DLD1 (cell line): ENCODE measurements at regions not wholly inside any gene's neighbourhood (a gene's known extent, or its start where the extent isn't known, plus 50 kb on each side); places are given as distances from the start of the nearest gene placed in this dataset.
"Not testable (repeated sequence)": the region's sequence is repeated elsewhere in the genome, so short reads cannot be mapped to it uniquely, and the experiment has no call there.

Source experiments
- in situ Hi-C: cut with HindIII; loops from 2 replicates; pipeline ENCODE4 v1.10.0; 2017; ENCODE audit warnings: low sequenced_read_pairs

DNA sequence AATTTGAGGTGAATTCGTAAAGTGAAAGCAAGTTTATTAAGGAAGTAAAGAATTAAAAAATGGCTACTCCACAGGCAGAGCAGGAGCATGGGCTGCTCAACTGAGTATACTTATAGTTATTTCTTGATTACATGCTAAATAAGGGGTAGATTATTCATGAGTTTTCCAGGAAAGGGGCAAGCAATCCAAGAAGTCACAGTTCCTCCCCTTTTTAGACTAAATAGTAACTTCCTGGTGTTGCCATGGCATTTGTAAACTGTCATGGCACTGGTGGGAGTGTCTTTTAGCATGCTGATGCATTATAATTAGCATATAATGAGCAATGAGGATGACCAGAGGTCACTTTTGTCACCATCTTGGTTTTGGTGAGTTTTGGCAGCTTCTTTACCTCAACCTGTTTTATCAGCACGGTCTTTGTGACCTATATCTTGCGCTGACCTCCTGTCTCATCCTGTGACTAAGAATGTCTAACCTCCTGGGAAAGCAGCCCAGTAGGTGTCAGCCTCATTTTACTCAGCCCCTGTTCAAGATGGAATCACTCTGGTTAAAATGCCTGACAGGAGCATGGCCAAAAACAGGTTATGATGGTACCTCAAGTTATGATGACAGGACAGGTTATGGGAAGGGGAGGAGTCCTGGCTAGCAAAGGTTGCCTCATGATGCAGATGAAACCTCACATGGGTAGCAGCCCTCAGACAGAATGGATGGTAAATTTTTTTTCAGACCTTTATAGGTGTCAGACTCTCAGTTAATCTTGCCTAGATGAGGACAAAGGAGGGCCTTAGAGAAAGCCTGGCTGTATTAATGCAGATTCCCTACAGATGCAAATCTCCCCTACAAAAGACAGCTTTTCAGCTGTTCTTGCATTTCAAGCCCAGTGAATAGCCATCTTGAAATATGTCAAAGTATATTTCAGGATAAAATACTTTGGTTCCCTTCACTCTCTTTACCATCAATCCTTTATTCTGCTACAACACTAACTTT lies 49.7 kb downstream of the SIPA1L2 start:
- in situ Hi-C loops = no loop called here

DNA sequence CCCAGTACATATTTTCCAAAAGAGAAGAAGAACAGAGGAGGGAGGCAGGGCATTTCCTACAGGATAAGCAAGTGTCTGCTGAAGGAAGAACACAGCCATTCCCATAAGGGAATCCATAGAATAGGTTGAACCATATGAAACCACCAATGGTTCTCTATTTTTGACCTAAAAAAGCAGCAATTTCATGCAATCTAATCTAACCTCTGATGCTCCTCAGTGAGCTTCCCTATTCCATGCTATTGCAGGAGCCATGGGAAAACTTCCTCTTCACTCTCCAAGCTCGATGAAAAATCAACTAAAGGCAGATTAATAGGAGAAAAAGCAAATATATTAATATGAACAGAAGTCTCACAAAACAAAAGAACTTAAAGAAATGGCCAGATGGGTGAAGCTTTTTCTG lies 50.5 kb downstream of the SIPA1L2 start:
- in situ Hi-C loops = no loop called here

DNA sequence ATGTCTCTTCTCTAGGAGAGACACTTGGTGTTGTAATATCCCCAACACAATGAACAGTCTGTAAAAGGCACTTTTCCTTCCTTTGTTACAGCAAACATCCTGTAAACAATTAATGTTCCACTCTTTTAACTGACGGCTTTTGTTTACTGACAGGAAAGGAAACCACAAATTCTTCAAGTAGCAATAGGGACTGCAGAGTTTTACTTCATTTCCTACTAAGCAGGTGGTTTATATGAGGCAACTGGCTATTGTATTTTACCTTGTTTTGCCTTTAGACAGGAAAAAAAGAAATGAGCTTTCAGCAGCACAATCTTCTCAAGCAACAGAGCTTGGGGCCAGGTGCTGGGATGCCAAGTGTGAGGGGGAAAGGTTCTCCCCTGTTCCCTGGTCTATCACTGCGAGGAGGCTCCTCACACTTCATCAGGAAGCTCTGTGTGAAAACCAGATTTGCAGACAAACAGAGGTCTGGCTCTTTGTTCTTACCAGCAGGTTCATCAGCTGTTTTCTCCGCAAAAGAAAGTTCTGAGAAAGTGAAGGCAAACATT lies 51.2 kb downstream of the SIPA1L2 start:
- in situ Hi-C loops = no loop called here

DNA sequence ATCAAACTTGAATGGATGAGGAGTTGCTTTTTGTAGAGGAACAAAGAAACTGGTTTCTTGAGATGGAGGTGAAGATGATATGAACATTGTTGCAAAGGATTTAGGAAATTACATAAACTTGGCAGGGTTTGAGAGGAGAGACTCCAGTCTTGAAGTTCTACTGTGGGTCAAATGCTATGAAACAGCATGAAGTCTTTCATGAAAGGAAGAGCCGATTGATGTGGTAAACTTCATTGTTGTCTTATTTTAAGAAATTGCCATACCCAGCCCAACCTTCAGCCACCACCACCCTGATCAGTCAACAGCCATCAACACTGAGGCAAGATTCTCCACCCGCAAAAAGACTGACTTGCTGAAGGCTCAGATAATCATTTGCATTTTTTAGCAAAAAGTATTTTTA lies 52.2 kb downstream of the SIPA1L2 start:
- in situ Hi-C loops = no loop called here

DNA sequence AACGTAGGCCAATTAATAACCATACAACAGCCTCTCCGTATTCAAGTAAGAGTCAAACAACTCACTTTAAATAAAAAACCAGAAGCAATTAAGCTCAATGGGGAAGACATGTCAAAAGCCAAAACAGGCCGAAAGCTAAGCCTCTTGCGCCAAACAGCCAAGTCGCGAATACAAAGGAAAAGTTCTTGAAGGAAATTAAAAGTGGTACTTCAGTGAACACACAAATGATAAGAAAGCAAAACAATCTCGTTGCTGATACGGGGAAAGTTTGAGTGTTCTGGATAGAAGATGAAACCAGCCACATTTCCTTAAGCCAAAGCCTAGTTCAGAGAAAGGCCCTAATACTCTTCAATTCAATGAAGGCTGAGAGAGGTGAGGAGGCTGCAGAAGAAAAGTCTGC lies 53.4 kb downstream of the SIPA1L2 start:
- in situ Hi-C loops = no loop called here

DNA sequence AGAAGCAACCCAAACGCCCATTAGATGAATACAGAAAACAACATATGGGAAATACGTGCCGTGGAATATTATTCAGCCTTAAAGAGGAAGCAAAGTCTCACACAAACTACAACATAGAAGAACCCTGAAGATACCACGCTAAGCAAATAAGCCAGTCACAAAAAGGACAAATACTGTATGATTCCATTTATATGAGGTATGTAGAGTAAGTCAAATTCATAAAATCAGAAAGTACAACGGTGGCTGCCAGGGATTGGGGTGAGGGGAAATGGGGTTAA lies 54.2 kb downstream of the SIPA1L2 start:
- in situ Hi-C loops = no loop called here

DNA sequence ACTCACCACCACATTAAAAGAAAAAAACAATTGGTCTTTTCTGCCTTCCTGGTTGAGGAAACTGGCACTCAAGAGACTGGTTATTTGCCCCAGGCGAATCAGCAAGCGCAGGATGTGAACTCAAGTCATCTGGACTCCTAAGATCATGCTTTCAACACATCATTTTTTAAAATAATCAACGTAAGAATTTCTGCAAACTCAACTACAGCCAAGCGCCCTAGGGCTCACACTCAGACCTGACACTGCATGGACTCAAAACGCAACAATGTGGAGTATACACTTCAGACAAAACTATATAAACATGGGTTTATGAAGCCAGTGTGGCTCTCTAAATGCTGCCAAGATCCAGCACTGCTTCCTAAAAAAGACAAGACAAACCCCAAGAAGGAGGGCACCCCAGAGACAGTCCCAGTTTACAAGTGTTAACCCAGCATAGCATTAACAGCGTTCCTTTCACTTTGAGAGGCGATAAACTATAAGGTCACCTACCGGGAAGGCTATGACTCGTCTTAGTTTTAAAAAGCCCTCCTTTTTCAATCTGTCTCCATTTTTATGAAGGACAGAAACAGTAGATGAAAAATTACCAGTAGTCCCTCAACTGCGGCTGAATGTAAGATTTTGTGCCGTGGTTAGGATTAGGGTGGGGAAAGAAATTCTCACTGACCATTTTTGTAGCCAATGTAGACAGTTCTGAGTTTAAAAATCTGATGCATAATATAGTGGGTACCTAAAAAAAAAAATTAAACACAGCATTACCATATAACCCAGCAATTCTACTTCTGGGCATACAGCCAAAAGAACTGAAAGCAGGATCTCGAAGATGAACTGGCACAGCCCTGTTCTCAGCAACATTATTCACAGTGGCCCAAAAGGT lies 54.8 kb downstream of the SIPA1L2 start:
- in situ Hi-C loops = no loop called here

DNA sequence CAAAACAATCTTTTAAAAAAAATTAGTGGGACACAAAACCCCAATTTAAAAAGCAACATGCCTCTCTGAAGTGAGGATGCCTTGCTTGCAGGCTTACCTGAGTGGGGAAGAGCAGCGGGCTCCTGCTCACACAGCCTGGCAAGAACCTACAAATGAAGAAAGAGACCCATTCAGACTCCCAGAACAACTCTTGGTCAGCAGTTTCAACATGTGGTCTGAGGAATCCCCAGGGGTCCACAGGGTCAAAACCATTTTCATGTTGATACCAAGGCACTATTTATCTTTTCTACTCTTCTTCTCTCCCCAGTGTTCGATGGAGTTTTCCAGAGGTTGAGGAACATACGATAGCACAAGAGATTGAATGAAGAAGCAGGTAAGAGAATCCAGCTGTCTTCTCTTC lies 55.9 kb downstream of the SIPA1L2 start:
- in situ Hi-C loops = no loop called here

DNA sequence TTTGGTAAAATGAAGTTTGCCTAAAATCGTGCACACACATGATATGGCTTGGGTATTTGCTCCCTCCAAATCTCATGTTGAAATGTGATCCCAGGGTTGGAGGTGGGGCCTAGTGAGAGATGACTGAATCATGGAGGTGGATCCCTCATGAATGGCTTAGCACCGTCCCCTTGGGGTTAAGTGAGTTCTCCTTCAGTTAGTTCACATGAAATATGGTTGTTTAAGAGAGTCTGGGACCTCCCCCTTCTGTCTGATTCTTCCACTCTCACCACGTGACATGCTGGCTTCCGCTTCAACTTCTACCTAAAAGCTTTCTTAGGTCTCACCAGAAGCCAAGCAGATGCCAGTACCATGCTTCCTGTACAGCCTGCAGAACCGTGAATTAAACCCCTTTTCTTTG lies 58.4 kb downstream of the SIPA1L2 start:
- in situ Hi-C loops = no loop called here

DNA sequence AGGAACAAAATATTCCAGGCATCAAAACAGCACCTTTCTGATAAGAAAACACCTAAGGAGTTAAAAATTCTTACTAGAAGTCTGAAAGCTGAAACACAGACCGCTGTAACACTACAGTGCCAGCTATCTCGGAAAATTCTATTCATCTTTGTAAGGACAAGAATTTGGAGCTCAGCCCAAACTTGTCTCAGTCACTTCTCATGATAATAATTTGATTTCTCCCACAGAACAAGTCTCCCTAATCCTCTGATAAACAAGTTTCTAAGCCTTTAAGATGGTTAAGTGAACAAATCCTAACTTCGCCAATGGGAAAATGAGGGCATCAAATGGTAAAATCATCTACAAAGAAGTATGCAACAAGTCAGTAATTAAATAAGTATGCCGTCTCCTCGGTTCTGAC lies 59.9 kb downstream of the SIPA1L2 start:
- in situ Hi-C loops = no loop called here

DNA sequence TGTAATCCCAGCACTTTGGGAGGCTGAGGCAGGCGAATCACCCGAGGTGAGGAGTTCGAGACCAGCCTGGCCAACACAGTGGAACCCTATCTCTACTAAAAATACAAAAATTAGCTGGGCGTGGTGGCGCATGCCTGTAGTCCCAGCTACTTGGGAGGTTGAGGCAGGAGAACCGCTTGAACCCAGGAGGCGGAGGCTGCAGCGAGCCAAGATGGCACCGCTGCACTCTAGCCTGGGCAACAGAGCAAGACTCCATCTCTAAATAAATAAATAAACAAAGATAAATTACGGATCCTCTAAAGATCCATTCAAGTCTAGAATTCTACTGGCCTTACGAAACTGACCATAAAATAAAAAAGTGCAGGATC lies 60.4 kb downstream of the SIPA1L2 start:
- in situ Hi-C loops = not testable (repeated sequence)

DNA sequence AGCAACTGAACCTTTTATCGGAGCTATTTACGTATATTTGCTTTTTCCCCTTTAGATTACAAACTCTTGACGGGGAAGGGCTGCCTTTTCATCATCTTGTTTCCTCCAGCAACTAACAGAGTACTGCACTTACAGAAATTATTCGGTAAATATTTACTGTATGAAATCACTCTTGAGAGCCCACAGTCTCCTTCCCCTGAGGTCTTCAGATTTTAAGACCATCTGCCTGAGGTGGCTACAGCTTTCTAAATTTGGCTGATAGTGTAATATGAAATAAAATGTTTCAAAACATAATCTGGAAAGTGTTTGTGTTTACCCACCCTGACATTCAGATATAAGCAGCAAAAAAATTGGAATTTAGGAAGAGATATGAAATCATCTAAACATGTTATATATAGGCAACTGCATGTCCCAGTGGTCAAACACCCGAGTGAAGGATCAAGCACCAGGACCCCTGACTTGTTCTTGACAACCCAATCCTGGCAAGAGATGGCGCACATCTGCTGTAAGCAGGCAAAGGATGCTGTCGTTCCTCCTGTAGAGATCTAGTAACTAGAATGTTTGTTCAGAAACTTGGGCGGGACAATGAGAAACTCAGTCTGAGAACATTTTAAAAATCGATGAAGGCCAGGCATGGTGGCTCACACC lies 60.9 kb downstream of the SIPA1L2 start:
- in situ Hi-C loops = no loop called here

DNA sequence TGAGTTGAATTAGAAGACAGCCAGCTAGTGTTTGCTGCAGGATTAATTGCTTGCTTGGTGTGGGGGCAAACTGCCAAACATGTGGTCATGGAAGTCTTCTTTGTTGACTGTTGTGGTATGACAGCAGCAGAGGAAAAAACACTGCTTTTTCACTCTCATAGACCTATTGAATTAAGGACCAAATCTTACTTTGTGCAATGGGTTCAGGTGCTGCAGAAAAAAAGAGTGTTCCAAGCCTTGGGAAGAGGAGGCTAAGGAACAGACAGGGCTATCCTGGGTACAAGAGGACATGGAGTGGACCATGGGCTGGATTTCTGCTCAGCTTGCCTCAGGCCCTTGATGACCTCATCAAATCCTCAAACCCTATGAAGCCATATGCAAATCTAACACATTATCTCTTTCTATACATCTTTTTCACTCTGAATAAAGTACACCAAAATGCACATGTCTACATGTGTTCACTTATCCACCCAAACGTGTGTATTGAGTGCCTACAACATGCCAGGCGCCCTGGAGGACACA lies 61.5 kb downstream of the SIPA1L2 start:
- in situ Hi-C loops = no loop called here

DNA sequence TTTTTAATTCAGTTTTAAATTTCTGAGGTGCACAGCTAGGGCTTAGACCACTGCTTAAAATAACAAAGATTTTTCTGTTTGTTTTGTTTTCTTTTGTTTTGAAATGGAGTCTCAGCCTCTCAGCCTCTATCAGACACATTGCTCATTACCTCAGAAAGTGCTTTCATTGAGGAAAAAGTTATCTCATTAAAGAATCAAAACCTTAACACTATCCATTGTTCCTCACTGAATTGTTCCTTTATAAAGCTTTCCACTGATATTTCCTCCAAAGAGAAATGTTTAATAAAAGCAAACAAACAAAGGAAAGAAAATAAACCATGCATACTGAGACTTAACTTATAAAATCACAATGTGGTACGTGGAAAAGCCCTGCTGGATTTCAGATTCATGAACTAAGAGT lies 63.8 kb downstream of the SIPA1L2 start:
- in situ Hi-C loops = no loop called here

DNA sequence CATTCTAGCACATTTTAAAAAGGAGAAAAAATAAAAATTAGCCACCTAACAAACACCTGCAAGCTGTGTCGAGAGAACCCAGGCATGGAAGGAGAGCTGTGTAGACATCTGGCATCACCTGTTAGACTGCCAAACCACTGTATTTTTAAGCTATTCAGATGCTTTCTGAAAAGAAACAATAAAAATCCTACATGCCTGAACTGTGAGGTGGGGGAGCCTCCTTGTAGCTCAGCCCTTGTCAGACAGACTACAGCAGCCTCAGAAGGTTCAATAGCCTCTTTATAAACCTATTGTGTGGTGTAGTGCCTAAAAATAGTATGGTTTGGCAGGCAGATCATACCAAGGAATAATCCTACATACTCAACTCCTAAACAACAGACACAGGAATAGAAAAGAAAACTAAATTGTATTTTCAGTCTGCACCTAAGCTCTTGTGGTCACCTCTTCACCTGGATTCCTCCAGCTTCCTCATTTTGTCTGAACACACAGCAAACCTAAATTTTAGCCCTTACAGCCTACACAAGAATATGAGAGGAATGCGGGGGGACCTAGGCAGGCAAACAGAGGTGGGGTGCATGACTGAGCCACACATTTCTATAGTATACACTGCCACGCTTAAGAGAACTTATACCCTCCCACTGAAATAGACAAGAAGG lies 67.0 kb downstream of the SIPA1L2 start:
- in situ Hi-C loops = no loop called here

DNA sequence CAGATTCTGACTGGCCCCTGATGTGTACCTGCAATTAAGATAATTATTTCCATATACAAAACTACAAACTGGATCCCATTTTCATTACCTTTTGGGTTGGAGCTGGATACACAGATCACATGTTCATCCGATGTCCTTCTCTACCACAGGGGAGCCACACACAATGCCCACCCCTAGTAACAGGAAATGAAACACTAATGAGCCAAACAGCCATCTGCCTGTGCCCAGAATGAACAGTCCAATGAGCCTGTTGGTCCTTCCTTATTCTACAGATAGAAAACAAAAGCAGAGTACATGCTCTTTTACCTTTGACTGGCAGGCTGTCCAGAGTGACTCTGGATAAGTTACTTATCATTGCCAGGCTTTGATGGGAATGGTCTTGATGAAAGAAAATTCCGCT lies 68.6 kb downstream of the SIPA1L2 start:
- in situ Hi-C loops = no loop called here

DNA sequence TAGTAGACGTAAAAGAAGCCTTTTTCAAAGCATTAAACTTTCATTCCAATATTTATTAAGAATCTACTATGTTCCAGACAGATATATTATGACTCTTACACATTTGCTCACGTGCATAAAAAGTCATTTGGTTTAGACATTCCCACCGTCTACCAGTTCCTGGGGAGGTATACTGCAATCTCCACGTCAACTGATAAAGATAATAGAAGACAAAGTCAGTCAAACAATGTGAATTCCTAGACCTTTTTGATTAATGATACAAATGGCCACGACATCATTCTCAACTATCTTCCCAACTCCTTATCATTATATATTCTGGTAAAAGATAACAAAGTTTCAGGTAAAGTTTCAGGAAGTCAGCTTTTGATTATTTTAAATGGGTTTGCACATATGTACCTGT lies 69.0 kb downstream of the SIPA1L2 start:
- in situ Hi-C loops = no loop called here

DNA sequence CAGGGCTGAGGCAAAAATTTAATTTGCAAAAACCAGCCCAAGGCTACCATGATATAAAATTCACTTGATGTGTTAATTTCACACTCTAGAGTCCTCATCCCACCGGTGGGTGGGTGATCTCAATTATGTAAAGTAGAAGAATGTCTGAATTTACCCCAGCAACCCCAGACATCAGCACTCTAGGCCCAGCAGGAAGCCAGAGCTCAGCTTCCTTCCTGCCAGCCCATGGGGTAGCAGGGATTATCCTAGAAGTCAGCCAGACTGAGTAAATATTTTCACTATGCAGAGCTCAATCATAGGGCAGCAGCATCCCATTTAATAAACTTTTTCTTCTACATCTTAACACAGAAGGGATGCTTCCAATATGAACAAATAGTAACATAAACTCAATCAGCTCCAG lies 71.0 kb downstream of the SIPA1L2 start:
- in situ Hi-C loops = no loop called here

DNA sequence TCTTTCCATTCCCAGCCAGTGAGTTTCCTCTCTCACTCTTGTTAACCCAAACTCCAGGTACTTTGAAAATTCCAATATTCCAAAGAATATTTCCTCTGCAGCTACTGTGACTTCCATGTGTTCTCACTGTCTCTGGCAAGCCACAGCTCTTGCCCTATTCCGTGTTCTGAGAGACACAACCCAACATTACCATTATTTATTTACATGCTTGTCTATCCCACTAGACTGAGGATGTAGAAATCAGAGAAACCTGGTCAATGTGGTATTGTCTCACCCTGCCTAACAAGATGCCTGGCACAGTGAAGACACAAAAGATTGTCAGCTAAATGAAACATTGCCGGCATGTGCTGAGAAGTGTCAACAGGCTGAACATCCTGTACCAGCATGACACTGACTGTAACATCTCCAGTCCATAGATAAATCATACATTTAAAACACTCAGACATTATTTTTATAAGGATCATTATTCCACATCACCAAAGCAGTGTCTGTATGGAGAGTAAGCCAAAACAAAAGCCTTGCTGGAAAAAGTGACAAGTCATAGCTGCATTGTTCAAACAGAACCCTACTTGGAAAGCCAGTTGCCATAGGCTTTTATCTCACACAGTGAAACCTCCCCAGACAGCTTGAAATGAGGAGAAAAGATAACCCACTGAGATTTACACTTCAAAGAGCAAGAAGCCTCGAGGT lies 72.3 kb downstream of the SIPA1L2 start:
- in situ Hi-C loops = no loop called here

DNA sequence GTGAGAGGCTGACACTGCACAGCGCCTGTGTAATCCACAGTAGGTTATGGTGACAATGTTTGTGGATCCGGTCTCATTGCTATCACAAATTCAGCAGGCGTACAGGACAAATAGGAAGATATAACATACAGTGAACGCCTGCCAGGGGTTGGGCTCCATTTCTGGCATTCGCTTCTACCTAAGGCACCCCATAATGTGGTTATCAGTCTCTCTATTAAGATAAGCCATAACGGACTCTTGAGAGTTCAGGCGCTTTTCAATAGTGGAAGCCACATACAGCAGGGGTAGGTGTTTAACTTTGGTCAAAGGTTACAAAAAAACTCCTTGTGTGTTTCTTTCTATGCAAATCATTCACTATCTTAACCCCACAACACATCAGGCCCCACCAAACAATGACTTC lies 72.8 kb downstream of the SIPA1L2 start:
- in situ Hi-C loops = no loop called here
